Ascending aorta (tissue), 2 donors: ENCODE measurements at regions not wholly inside any gene's neighbourhood (a gene's known extent, or its start where the extent isn't known, plus 50 kb on each side); places are given as distances from the start of the nearest gene placed in this dataset.

ENCODE experiments used
- DNase-seq, 2 donors: peaks; one replicate each; pipeline ENCODE4 v3.0.0-alpha.2; 2019; ENCODE audit warnings: low spot score in 2 of 2
- H3K27ac ChIP-seq, 2 donors: fragments of 200-600 bp; sonication (generic); one replicate each; pipeline ENCODE4 v1.5.1; 2016 to 2017; ENCODE audit warnings: mild to moderate bottlenecking in 1 of 2
- H3K27me3 ChIP-seq: fragments of 200-600 bp; sonication (generic); one replicate; pipeline ENCODE4 v1.5.1; 2017
- H3K36me3 ChIP-seq, 2 donors: fragments of 200-600 bp; sonication (generic); one replicate each; pipeline ENCODE4 v1.5.1; 2016
- H3K4me1 ChIP-seq, 2 donors: fragments of 200-600 bp; sonication (generic); one replicate each; pipeline ENCODE4 v1.5.1; 2016 to 2017; ENCODE audit warnings: mild to moderate bottlenecking in 1 of 2
- H3K4me3 ChIP-seq, 2 donors: fragments of 200-600 bp; sonication (generic); one replicate each; pipeline ENCODE4 v1.5.1; 2016 to 2017; ENCODE audit warnings: mild to moderate bottlenecking in 1 of 2
- H3K9me3 ChIP-seq, 2 donors: fragments of 200-600 bp; sonication (generic); one replicate each; pipeline ENCODE4 v1.5.1; 2016
- intact Hi-C: fragments of 100-400 bp; cut with DNase I; formaldehyde crosslinking; loops from one replicate; pipeline ENCODE4 v1.15.1; 2023
- TF ChIP-seq, protein P1 (sequence below), 3 experiments: fragments of 200-600 bp in 2 of 3; fragments of 450-650 bp in 1 of 3; sonication (generic) in 2 of 3; IDR thresholded peaks; one replicate each; pipeline ENCODE4 v1.5.1; 2016 to 2019; ENCODE audit warnings: antibody characterized with exemption in 3 of 3, mild to moderate bottlenecking in 1 of 3, moderate library complexity in 1 of 3

DNA sequence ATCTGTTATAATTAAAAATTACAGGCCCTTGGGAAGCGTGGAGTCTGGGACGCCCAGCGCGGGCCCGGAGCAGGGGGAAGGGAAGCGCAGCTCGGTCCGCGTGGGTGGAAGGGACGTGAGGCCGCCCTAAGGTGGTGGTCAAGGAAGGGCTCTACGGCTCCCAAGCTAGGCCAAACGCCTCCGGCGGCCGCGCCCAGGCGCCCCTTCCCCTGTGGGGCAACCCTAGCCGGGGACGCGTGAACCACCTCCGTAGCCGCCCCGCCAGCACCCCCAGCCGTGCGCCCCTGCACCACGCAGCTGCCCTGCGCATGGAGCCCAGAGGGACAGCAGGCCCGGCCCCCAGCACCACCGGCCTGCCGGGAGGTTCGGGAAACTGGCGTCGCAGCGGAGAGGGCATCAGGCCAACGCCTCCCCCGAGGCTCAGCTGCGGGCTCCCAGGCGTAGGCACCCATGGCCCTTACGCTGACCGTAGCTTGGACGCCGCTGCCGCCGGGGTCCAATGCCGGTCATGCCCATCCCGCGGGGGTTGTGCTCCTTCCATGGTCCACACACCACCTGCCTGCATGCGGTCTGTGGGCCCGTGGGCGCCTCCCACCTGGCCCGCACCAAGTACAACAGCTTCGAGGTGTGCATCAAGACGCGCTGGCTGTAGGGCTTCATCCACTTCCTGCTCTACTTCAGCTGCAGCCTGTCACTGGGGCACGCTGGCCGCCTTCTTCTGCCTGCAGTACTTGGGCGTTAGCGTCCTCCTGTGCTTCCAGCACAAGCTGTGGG, 166.7 kb downstream of the SEPTIN7 start:
- H3K4me1 ChIP-seq: no peaks in the 10 kb centered on the region
- intact Hi-C loops: no loop called here
- peak overlapping the region in 1 of 2 donors; percentile 9 for H3K4me3 ChIP-seq
- no peak overlapping the region for H3K27ac ChIP-seq
- TF ChIP-seq, protein P1, sequence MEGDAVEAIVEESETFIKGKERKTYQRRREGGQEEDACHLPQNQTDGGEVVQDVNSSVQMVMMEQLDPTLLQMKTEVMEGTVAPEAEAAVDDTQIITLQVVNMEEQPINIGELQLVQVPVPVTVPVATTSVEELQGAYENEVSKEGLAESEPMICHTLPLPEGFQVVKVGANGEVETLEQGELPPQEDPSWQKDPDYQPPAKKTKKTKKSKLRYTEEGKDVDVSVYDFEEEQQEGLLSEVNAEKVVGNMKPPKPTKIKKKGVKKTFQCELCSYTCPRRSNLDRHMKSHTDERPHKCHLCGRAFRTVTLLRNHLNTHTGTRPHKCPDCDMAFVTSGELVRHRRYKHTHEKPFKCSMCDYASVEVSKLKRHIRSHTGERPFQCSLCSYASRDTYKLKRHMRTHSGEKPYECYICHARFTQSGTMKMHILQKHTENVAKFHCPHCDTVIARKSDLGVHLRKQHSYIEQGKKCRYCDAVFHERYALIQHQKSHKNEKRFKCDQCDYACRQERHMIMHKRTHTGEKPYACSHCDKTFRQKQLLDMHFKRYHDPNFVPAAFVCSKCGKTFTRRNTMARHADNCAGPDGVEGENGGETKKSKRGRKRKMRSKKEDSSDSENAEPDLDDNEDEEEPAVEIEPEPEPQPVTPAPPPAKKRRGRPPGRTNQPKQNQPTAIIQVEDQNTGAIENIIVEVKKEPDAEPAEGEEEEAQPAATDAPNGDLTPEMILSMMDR (IDR thresholded peaks at IDR 0.05): no peak
- no peak for DNase-seq
- no peaks in the 10 kb centered on the region for H3K9me3 ChIP-seq
- no peaks in the 10 kb centered on the region for H3K27me3 ChIP-seq
- H3K36me3 ChIP-seq: no peaks in the 10 kb centered on the region

DNA sequence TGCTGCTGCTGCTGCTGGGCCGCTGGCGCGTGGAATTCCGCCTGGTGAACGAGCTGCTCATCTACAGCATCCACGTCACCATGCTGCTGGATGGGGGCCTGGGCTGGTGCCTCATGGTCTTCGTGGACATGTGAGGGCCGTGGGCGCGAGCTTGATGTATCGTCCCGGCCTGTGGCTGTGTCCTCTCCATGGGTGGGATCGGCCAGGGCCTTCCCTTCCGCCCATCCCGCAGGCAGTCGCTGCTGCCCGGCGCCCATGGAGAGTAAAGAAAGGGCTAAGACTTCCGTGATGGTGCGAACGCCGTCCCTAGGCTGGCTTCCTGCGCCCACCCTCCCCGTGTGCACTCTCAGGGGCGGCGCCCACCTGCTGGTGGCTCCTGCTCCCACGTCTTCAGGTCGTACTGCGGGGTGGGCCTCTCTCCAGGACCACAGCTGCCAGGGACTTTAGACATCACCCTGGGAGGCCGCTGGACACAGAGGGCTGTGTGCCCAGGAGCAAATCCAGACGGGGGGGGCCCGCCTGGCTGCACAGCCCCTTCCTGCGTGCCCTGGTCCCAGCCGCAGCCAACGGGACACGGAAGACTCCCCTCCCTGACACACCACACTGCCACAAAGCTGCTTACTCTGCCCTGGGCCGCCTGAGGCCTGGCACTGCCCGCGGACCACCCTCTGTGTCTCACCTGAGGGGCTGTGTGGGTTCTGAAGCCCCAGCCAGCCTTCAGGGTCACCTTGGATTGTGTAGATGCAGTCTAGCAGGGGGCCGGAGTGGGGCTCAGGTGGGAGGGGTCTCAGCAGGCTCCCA, 167.5 kb downstream of the SEPTIN7 start:
- intact Hi-C loops: no loop called here
- TF ChIP-seq, protein P1 (IDR thresholded peaks at IDR 0.05): no peak
- Histone ChIP-seq H3K36me3 (no peaks in the 10 kb centered on the region), H3K9me3 (no peaks in the 10 kb centered on the region), H3K4me3 (no peak overlapping the region), H3K27me3 (no peaks in the 10 kb centered on the region), H3K4me1 (no peaks in the 10 kb centered on the region), H3K27ac (no peak overlapping the region)
- no peak for DNase-seq

DNA sequence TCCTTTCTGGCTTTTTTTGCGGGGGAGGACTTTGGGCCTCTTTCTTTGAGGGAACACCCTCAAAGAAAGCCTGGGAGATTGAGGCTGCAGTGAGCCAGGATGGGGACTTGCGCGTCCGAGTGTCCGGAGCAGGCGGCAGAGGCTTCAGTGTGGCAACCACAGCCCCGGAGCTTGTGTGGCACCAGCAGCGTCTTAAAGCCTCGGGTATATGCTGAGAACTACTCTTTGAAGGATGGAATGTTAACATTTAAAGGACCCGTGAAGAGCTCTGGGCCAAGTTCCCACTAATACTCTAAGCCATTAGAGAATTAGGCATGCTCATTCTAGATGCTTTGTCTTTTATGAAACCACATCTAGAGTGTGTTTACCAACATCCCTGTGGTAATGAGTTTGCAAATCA, 168.2 kb downstream of the SEPTIN7 start:
- intact Hi-C loops: no loop called here
- H3K27me3 ChIP-seq: no peaks in the 10 kb centered on the region
- no peaks in the 10 kb centered on the region for H3K4me1 ChIP-seq
- H3K9me3 ChIP-seq: no peaks in the 10 kb centered on the region
- no peak overlapping the region for H3K27ac ChIP-seq
- TF ChIP-seq, protein P1 (IDR thresholded peaks at IDR 0.05): no peak
- DNase-seq: no peak
- no peak overlapping the region for H3K4me3 ChIP-seq
- no peaks in the 10 kb centered on the region for H3K36me3 ChIP-seq

DNA sequence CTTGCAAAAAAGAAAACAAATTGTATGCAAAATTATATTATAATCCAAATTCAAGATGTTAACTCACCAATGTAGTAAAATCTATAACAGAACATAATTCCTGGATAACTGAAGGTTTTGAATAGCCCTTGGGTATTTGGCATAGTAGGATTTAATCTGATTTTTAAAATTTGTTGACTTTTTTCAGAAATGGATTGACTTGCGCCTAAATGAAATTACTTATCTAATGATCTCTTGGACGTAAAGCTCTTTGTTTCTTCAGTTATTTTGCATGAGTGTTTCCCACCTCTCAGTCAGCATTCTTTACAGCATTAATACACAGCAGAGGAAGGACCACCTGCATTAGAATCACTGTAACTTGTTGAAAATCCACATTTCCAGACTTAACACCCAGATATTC, 169.6 kb downstream of the SEPTIN7 start:
- no peaks in the 10 kb centered on the region for H3K27me3 ChIP-seq
- DNase-seq: no peak
- H3K4me1 ChIP-seq: no peaks in the 10 kb centered on the region
- no peaks in the 10 kb centered on the region for H3K9me3 ChIP-seq
- H3K4me3 ChIP-seq: no peak overlapping the region
- H3K36me3 ChIP-seq: no peaks in the 10 kb centered on the region
- intact Hi-C loops: no loop called here
- TF ChIP-seq, protein P1 (IDR thresholded peaks at IDR 0.05): no peak
- no peak overlapping the region for H3K27ac ChIP-seq

DNA sequence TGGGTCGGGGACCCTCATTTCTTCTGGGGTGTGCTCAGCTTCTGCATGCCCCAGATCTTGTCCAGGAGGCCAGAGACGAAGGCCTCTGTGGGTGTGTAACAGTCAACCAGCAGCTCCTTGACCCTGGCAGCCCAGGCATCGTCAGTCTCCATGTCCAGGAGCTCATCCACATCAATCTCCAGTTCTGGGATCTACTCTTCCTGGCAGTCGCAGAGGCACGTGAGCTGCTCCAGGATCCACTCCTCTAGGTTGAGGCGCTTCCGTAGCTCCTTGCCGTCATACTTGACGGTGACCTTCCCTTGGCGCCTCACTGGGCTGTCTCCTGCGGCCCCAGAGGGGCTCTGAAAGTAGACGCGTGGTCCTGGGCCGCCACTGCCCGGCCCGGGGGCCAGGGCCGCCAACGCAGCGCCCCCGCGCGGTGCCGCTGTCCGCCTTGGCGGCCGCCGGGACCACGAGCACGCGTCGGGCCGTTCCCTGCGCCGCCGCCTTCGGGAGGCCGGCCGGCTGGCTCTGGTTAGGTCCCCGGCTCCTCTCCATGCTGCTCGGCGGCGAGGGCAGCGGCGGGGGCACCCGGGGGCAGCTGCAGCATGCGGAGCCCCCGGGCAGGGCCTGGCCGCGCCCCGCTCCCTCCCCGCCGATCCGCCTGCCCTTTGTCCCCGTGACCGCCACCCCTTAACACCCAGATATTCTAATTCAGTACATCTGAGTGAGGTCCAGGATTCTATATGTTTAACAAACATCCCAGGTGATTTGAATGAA, 170.5 kb downstream of the SEPTIN7 start:
- no peak for DNase-seq
- peak overlapping the region; percentile 28 to 46 for H3K4me3 ChIP-seq
- no peaks in the 10 kb centered on the region for H3K4me1 ChIP-seq
- H3K9me3 ChIP-seq: no peaks in the 10 kb centered on the region
- TF ChIP-seq, protein P1 (IDR thresholded peaks at IDR 0.05): peak in 2 of 3 experiments; percentile 13 to 23
- no peak overlapping the region for H3K27ac ChIP-seq
- no peaks in the 10 kb centered on the region for H3K36me3 ChIP-seq
- intact Hi-C loops: no loop called here
- no peaks in the 10 kb centered on the region for H3K27me3 ChIP-seq
